HG02970 (cell line): ENCODE measurements at regions not wholly inside any gene's neighbourhood (a gene's known extent, or its start where the extent isn't known, plus 50 kb on each side); places are given as distances from the start of the nearest gene placed in this dataset.

Source experiments
- ATAC-seq: cut with Tn5 transposase; IDR thresholded peaks from one replicate; pipeline ENCODE4 v1.9.1; 2021; ENCODE audit warnings: mild to moderate bottlenecking, moderate library complexity, moderate number of reproducible peaks; ENCODE audit not compliant: unreplicated experiment, low FRiP score

GRCh38 chr5:168041583-168041982 lies 249.9 kb upstream of the WWC1 start:
- ATAC-seq, result no peak

GRCh38 chr5:168042284-168043068 lies 249.0 kb upstream of the WWC1 start:
- no peak for ATAC-seq

- no peak for ATAC-seq
Measured at GRCh38 chr5:168046163-168046562, 245.3 kb upstream of the WWC1 start.

GRCh38 chr5:168047043-168047668 lies 244.3 kb upstream of the WWC1 start:
- no peak for ATAC-seq

GRCh38 chr5:168047669-168048111 lies 243.8 kb upstream of the WWC1 start:
- ATAC-seq, result no peak

GRCh38 chr5:168048486-168048885 lies 243.0 kb upstream of the WWC1 start:
- no peak for ATAC-seq

- ATAC-seq, result no peak
Measured at GRCh38 chr5:168052686-168053085, 238.8 kb upstream of the WWC1 start.

- no peak for ATAC-seq
Measured at GRCh38 chr5:168054091-168054490, 237.4 kb upstream of the WWC1 start.

GRCh38 chr5:168055141-168055683 lies 236.2 kb upstream of the WWC1 start:
- no peak for ATAC-seq

- ATAC-seq, result no peak
Measured at GRCh38 chr5:168055961-168056360, 235.5 kb upstream of the WWC1 start.

- ATAC-seq, result no peak
Measured at GRCh38 chr5:168056499-168057182, 234.8 kb upstream of the WWC1 start.

GRCh38 chr5:168057905-168058304 lies 233.5 kb upstream of the WWC1 start:
- no peak for ATAC-seq

GRCh38 chr5:168059131-168059530 lies 232.3 kb upstream of the WWC1 start:
- ATAC-seq, result no peak

GRCh38 chr5:168062239-168062638 lies 229.2 kb upstream of the WWC1 start:
- ATAC-seq, result no peak

GRCh38 chr5:168064457-168064856 lies 227.0 kb upstream of the WWC1 start:
- ATAC-seq, result no peak

GRCh38 chr5:168064933-168065622 lies 226.4 kb upstream of the WWC1 start:
- ATAC-seq, result no peak

GRCh38 chr5:168066536-168067208 lies 224.8 kb upstream of the WWC1 start:
- no peak for ATAC-seq

GRCh38 chr5:168070761-168071160 lies 220.7 kb upstream of the WWC1 start:
- ATAC-seq, result no peak

- no peak for ATAC-seq
Measured at GRCh38 chr5:168072665-168073064, 218.8 kb upstream of the WWC1 start.

- ATAC-seq, result no peak
Measured at GRCh38 chr5:168073311-168073710, 218.1 kb upstream of the WWC1 start.
